ENCODE measurements at regions not wholly inside any gene's neighbourhood (a gene's known extent, or its start where the extent isn't known, plus 50 kb on each side); places are given as distances from the start of the nearest gene placed in this dataset.

GRCh38 chr16:62989480-62989879, 953.2 kb upstream of the CDH8 start:
- no peak overlapping the region for H3K4me3 ChIP-seq (ENCODE audit: control insufficient read depth, low read depth, low read length)
- TF ChIP-seq CTCF (conservative IDR thresholded peaks at IDR 0.05; ENCODE audit: control insufficient read depth, insufficient read depth, low read depth, low read length) = no peak
- DNase-seq (ENCODE audit: low read depth) = no peak

- H3K4me3 ChIP-seq (ENCODE audit: control insufficient read depth, low read depth, low read length) = no peak overlapping the region
- DNase-seq (ENCODE audit: low read depth) = no peak
- no peak for TF ChIP-seq CTCF (conservative IDR thresholded peaks at IDR 0.05; ENCODE audit: control insufficient read depth, insufficient read depth, low read depth, low read length)
These were observed 949.5 kb upstream of the CDH8 start for GRCh38 chr16:62985722-62986121.

GRCh38 chr16:62978451-62978850, 942.2 kb upstream of the CDH8 start:
- TF ChIP-seq CTCF (conservative IDR thresholded peaks at IDR 0.05; ENCODE audit: control insufficient read depth, insufficient read depth, low read depth, low read length) = no peak
- no peak overlapping the region for H3K4me3 ChIP-seq (ENCODE audit: control insufficient read depth, low read depth, low read length)
- no peak for DNase-seq (ENCODE audit: low read depth)

GRCh38 chr16:62977876-62978275, 941.6 kb upstream of the CDH8 start:
- DNase-seq (ENCODE audit: low read depth) = no peak
- TF ChIP-seq CTCF (conservative IDR thresholded peaks at IDR 0.05; ENCODE audit: control insufficient read depth, insufficient read depth, low read depth, low read length) = no peak
- H3K4me3 ChIP-seq (ENCODE audit: control insufficient read depth, low read depth, low read length) = no peak overlapping the region

GRCh38 chr16:62974424-62974823, 938.2 kb upstream of the CDH8 start:
- no peak for DNase-seq (ENCODE audit: low read depth)
- no peak overlapping the region for H3K4me3 ChIP-seq (ENCODE audit: control insufficient read depth, low read depth, low read length)
- no peak for TF ChIP-seq CTCF (conservative IDR thresholded peaks at IDR 0.05; ENCODE audit: control insufficient read depth, insufficient read depth, low read depth, low read length)

GRCh38 chr16:62970851-62971250, 934.6 kb upstream of the CDH8 start:
- H3K4me3 ChIP-seq (ENCODE audit: control insufficient read depth, low read depth, low read length) = no peak overlapping the region
- no peak for DNase-seq (ENCODE audit: low read depth)
- TF ChIP-seq CTCF (conservative IDR thresholded peaks at IDR 0.05; ENCODE audit: control insufficient read depth, insufficient read depth, low read depth, low read length) = no peak

GRCh38 chr16:62969711-62970318, 933.6 kb upstream of the CDH8 start:
- H3K4me3 ChIP-seq (ENCODE audit: control insufficient read depth, low read depth, low read length) = no peak overlapping the region
- no peak for DNase-seq (ENCODE audit: low read depth)
- no peak for TF ChIP-seq CTCF (conservative IDR thresholded peaks at IDR 0.05; ENCODE audit: control insufficient read depth, insufficient read depth, low read depth, low read length)
